Activated CD4-positive, alpha-beta T cell treated with anti-CD3 and anti-CD28 coated beads, Interleukin-2, amount 50 U/mL, for 16 hours (primary cell): ENCODE measurements at regions not wholly inside any gene's neighbourhood (a gene's known extent, or its start where the extent isn't known, plus 50 kb on each side); places are given as distances from the start of the nearest gene placed in this dataset.
A peak's percentile ranks its signal among the peaks of the same experiment; 100 is the strongest.
"Not testable (repeated sequence)": the region's sequence is repeated elsewhere in the genome, so short reads cannot be mapped to it uniquely, and the experiment has no call there.

ENCODE experiments used
- DNase-seq: peaks from one replicate; pipeline ENCODE4 v3.0.0-alpha.2; 2020

DNA sequence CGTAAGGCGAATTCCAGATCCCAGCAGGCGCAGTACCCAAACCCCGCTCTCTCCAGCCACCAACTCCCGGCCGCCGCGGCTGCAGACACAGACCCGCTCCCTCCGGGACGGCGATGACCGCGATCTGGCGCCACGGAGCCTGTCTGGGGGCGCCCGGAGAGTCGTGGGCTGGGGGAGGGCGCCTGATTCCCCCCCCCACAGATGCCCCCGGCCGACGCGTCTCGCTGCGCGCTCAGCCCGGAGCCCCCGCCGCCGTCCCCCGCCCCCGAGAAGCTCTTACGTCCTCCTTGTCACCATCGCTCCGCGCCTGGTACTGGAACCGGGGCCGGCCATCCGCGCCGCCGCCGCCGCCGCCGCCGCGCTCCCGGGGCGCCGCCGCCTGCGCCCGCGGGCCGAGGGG is 173.6 kb downstream of the ATP6V0E2 start:
- DNase-seq: not testable (repeated sequence)

DNA sequence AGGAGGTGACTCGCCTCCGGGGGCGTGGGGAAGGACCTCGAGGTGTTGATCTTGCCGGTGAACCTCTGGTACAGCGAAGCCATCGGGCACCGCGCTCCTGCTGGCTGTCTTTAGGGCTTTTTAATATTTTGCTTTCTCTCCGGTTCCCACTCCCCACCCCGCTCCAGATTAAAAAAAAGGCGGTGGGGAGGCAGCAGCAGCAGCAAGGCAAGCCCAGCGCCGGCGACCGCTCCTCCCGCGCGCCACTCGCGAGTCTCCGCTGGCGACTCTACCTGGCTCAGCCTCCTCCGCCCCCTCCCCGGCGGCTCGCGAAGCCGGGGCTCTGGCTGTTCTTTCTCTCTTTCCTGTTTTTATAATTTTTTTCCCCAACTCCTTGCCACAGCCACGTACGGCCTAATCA is 174.0 kb downstream of the ATP6V0E2 start:
- not testable (repeated sequence) for DNase-seq

DNA sequence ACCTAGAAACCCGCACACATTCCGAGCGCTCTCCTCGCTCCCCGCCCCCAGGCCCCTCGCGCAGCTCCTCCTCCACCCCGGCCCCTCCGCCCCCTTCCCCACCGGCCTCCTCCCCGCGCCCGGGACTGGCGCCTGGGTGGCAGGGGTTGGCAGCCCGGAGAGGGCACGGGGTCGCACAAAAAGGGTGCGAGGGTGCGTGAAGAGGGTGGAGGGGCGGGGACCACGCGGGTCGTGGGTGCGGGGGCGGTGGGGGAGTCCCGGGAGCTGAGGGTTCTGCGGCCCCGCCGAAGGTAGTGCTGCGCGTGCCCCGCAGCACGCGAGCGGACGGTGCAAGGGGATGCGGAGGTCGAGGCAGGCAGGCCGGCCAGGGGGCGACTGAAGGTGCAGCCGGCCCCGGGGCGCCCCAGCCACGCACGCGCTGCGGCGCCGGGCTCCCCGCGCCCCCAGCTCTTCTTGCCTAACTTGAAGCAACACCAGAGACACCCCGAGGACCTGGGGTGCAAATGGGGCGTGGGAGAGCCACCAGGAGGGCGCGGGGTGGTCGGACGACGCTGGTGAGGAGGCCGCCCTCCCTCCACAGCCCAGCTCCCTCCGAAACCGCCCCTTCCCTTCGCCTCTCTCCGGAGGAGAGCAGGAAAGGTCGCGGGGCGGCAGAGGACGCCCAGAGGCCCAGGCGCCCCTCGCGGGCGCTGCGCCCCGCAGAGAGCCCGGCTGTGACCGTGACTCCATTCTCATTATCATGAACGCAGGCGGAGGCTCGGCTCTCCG is 174.7 kb downstream of the ATP6V0E2 start:
- not testable (repeated sequence) for DNase-seq

DNA sequence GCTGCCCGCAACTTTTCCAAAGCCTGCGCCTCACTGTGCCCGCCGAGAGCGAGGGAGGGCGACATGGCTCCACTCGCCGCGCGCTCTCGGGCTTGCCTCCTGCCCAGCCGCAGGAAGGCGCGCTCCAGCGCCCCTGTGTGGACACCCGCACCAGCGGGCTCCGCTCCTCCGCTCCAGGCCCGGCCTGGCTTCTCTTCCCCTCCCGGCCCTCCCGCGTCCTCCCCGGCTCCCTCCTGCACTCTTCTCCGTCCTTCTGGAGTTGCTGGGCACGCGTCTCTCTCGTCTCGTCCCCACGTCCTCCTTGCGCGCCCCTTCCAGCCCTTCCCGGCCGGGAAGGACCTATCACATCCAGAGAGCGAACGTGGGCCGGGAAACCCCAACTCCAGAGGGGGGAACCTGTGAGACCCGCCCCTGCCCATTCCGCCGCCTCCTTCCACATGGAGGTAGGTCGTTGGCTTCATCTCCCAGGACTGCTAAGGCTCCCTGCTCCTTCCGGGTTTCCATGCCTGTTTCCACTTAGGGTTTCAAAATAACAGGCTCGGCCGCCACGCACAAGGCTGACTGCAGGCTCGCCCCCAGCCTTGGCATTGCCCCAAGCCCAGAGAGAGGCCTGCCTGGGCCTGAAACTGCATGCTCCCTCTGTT is 175.4 kb downstream of the ATP6V0E2 start:
- DNase-seq: not testable (repeated sequence)

DNA sequence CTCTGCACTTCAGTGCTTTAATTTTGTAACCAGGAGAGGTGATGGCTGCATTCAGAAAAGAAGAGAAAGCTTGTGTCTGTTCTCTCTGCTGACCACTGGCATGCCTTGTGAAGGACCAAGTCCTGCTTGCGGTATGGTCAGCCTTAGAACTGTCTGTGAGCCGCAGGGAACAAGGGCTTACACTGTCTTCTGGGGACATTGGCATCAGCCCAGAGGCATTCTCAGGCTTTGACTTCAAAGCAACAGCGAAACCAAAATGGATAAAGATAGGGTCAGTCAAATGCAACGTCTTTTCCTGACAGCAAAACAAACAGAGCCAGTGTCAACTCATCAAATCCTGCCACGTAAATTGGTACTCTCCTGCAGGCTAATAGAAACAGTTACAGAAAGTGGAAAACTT is 179.6 kb downstream of the ATP6V0E2 start:
- not testable (repeated sequence) for DNase-seq

DNA sequence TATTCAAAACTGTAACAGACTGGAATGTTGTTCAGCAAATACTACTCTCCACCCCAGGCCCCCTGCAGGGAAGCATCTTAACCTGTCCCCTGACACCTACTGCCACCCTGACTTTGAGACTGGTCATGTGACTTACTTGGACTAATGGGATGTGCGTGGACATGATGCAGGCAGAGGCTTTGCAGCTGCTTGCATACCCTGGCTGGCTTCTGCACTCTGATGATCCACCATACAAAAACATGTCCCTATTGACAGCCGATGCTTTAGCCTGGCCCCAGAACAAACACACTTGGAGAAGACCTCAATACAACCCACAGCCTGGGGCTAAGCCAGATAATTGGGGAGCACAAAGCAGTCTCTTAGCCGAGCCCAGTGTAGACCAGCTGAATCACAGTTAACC is 180.5 kb downstream of the ATP6V0E2 start:
- DNase-seq: not testable (repeated sequence)

DNA sequence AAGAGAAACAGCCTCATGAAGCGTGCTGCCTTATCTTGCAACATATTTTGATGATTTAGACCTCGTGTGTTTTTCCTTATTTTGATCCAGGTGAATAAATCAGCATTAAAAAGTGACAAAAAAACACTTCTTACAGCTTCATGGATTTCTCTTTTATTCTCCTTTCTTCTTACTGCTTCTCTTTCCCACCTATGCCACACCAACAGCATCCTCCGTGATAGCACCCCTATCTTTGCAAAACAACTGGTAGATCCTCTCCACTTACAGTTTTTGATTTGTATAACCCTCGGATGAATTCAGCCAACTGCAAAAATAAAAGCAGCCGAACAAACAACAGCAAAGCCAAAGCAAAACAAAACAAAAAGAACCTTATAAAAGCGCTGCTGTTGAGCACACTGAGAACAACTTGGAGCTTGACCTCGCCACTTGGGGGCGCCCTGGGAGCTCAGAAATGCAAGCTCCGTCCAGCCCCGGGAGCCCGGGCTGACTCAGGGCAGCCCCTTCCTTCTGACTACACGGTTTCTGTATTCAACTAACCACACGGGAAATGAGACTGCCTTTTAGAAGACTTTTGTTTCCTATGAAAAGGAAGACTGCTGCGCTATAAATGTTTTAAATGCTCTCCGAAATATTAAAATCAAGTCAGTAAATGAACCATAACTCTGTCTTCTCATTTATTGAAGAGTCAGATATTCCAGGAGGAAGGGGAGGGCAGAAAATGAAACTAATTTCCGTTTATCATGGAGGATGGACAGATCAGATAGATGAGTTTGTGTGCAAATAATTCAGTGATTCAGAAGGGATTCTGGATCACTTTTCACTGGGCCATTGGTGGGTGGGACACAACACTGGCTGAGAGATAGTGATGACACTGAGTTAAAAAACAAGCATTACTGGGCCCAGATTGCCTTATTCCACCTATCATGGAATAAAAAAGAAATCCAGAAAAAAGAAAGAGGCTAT is 186.8 kb downstream of the ATP6V0E2 start:
- DNase-seq: peak; percentile 86

DNA sequence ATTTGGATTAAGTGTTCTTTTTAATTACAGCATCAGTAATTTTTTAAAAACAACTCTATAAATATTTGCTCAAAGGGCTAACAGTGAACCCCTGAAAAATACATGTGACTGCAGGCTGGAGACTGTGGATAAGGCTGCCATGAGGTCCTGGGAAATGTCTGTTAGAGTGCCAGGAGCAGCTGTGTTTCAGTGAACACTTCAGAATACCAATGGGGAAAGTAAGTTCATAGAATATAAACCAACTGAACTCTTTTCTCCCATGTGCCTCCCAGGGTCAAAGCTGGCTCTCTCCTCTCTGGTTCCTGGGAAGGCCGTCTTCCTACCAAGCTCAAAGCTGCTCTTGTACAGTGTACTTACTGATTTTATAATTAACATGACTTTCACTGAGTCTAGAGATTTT is 189.4 kb downstream of the ATP6V0E2 start:
- DNase-seq: not testable (repeated sequence)

DNA sequence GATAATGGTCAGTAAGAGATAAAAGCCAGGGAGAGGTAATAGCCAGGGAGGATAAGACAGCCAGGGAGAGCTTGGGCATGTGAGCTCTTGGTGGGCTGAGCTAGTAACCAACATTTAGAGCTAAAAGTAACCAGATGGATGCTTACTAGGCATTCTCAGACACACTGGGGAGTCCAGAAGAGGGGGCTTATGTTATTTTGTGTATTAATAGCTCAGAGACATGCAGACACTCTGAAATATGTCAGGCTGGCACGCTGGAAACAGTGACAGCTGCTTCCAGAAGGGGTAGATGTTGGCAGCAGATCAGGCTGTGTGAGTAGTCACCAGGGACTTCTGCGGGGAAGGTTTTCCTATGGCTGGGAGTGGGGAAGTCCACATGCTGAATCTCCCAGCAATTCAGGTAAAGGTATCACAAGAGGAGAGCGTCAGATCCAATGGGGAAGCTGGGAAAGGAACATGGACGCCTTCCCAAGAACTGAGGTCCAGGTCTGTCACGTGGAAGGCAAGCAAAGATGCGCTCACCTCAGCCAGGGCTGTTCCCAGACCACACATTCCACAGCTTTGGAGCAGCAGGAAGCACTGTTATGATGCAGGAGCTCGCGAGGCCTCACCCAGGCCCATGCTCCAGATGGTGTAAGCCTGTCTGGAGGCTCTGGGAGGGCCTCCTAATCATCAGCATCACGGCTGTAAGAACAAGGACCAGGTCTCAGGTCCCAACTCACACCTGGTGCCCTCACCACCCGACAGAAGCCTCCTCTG is 196.0 kb downstream of the ATP6V0E2 start:
- DNase-seq: not testable (repeated sequence)

DNA sequence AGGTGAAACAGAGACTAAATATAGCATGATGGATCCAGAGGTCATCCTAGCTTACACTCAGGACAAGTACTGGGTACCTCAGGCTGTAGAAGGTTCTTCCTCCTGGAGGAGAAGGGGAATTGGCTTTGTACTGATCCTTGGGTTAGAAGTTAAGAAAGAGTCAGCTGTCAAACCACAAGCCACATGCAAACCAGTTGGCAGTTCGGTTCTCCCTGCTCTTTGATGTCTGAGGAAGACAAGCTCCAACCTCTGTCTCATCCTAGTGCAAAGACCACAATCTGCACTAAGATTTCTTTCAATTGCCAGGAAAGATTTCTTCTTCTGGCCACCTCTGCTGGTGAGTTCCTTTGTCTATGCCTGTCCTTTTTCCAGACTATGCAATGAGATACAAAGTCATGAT is 203.8 kb downstream of the ATP6V0E2 start:
- not testable (repeated sequence) for DNase-seq

DNA sequence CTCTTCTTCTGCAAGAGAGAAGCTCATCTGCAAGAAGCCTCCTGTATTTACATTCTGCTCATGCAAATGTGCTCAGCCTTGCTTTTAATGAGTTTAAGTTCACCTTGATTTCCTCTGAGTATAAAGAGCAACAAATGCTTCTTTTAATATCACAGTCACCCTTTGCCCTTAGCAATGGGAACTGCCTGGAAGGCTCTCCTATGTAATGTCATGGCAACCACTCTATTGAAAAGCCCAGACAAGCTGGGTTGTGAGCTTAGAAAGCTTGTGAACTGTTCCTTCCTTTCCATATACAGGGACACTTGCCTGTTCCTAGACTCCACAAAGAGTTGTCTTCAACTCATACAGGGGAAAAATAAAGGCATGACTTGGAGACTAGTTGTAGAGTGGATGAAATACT is 208.1 kb downstream of the ATP6V0E2 start:
- DNase-seq: not testable (repeated sequence)

DNA sequence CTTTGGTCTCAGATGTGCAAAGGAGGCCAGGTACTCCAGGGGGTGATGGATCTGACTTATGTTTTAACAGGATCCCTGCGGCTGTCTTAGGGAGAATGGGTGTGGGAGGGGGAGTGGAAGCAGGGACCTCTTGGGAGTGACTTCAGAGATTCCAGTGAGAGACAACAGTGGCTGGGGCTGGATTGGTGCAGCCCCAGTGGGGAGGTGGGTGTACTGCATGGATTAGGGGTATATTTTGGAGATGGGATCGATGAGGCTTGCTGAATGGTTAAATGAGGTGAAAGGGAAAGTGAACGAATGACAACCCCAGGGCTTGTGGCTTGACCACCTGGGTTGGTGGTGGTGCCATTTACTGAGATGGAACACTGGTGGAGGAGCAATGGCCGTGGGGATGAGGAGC is 211.0 kb downstream of the ATP6V0E2 start:
- DNase-seq: not testable (repeated sequence)

DNA sequence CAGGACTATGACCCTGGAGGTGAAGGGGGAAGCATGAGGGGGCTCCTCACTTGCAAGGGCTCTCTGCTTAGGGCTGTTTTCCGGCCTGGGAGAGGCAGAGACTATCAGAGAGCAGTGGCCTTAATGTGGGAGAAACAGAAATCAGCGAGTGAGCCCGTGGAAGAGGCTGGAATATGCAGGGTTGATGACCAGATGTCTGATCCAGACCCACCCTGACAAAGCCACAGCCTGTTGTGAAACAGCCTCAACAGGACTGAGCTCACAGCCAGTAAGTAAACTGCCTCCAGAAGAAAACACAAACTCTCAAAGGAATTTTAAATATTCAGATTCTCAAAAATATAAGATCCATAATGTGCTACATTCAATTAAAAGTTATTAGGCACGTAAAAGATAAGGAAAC is 213.7 kb downstream of the ATP6V0E2 start:
- DNase-seq: not testable (repeated sequence)

DNA sequence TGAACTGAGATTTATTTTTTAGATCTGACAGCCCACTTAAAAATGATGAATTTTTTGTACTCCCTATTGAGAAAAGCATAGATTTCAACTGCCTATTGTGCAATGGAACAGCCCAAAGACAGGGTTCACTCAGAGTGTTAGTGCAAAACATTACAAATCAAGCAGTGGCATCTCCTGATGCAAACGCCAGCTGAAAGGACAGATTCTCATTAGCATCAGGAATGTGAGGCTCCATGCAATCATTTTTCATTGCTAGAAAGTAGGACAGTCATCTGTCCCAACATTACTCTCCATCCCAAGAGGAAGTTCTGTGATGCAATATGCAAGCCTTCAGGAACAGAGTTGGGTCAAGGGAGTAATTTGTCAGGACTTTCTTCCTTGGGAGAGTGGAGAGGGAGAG is 215.4 kb downstream of the ATP6V0E2 start:
- DNase-seq: not testable (repeated sequence)

DNA sequence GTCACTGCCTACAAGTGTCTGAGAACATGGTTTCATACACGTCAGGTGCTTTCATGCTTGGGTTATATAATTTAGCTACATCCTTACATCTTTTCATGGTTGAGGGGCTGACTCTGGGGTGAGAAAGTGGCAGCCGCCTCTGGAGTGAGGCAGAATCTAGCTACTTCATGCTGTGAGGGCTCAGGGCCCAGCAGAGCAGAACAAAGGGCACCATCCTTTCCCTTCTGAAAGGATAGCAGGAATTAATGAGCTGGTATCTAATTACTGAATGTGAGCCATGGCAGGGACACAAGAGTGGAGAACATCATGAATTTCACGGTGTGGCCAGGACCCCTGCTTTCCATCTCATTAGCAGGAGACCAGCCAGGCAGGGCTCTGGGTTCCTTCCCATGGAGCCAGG is 217.0 kb downstream of the ATP6V0E2 start:
- DNase-seq: not testable (repeated sequence)

DNA sequence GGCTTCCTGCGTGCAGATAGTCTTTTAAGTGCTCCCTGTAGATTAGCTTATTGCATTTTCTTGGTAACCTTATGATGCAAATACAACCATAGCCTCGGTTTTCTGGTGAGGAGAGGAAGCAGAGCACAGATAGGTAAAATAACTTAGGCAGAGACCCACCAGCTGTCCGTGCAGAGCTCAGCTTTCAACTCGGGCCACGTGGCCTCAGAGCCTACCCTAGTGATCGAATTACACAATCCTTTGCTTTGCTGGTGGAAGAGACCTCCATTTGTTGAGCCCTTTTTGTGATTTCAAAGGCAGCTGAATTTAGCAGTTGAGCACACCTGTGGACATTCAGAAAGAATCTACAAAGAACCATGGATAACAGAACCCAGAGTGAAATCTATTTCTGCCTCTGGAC is 220.1 kb downstream of the ATP6V0E2 start:
- DNase-seq: not testable (repeated sequence)

DNA sequence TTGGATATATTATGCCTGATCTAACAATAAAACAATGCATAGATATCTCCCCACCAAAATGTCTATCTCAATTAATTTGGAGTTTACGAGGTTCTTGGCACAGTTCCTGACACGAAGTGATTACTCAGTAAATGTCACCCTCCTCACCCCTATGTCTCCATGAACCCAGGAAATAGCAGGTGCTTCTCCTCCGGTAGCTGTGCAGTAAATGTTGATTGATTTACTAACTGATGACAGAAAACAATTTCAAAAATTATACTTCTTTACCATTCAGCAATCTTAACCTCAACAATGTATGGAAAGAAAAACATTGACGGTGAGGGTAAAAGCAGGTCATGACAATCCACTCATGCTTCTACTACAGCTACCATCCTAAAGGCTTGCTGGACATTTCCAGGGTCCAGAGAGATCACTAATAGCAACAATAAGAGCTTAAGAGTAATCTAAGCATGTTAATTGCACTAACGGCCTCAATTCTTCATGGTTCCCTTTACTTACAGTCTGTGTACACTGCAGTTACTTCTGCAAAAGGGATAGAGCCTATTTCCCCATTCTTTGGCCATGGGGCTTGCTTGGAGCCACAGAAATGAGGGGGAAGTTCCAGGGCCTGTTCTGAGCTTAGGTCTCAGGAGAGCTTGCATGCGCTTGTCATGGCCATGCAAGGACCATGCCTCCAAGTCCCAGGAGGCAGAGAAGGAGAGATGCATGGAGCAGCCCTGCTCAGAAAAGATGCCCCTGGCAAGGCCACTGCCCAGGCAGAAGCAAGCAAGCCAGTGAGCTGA is 222.6 kb downstream of the ATP6V0E2 start:
- not testable (repeated sequence) for DNase-seq

DNA sequence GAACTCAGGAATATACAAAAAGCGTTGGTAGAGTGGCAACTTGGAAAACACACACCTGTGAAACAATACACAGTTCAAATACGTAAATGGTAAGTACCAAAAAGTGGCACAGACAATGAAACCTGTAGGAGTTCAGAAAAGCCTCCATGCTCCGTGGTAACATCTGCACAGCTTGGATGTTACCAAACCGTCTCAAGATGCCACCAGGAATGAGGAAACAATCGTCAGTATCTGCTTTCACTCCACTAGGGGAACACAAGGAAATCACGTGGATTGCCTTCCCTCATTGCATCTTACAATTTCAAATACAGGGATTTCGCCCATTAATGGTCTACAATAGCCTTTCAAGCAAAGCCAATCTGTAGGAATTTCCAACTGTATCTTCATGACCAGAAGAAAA is 224.6 kb upstream of the LRRC61 start:
- DNase-seq: not testable (repeated sequence)

DNA sequence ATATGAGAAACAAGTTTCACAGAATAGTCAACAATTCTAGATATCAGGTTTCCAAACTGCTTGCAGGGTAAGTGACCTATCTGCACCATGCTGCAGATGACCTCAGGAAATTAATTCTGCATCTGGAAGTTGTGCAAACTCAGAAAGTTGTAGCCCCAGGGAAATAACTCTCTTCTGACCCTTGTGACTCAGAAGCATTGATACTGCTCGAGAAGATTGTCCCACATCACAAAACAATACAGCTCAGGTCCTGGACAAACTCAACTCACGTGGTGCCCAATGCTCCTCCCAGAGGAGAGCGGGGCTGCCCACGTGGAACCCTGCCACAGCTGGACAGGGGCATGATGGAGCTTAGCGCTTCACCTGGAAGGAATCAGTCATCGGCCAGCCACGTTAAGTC is 221.9 kb upstream of the LRRC61 start:
- not testable (repeated sequence) for DNase-seq

DNA sequence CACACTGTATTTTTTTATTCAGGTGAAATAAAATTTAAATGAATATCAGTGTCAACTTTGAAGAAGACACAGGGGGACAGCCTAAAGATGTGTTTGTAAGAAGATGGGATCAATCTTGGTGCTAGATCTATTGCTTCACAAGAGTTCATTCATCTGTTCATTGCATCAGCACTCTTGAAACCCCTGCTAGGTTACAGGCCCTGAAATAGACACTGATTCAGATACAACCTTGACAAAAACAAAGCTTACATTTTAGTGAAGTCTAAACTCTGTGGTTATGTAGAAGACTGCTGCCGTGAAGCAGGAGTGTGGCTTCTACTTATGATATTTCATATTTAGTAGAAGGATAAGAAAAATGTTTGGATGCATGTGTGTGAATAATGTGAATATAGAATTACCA is 215.9 kb upstream of the LRRC61 start:
- DNase-seq: not testable (repeated sequence)

DNA sequence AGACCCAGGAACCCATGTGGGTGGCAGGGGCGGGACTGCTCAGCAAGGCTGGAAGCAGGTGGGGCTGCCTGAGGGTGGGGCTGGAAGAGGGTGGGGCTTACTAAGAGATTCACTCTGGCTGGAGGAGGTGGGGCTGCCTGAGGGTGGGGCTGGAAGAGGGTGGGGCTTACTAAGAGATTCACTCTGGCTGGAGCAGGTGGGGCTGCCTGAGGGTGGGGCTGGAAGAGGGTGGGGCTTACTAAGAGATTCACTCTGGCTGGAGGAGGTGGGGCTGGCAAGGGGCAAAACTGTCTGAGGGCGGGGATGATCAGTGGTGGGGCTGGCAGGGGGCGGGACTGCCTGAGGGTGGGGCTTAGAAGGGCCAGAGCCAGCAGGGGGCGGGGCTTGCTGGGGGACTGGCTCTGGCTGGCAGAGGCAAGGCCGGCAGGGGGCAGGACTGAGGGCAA is 212.8 kb upstream of the LRRC61 start:
- DNase-seq: peak; percentile 3
